ENCODE measurements at regions not wholly inside any gene's neighbourhood (a gene's known extent, or its start where the extent isn't known, plus 50 kb on each side); places are given as distances from the start of the nearest gene placed in this dataset.

DNA sequence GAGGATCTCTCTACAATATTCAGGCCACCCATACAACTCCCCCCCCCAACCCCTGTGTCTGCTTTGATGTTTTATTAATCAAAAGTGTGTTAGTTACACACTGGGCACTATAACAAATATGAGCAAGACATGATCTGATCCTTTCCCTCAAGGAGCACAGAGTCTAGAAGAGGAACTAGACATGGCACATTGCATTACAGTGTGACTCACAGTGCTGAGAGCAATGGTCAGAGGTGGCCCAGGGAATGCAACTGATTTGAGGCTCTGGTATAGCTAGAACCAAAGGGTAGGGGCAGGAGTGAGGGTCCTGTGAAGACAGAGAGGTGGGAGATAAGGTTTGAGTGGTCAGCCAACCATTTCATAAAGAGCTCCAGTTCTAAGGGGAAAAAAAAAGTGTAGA is 539.2 kb downstream of the ACTL7B start:
- no peak for TF ChIP-seq MYC (IDR thresholded peaks at IDR 0.05; ENCODE audit: low read depth, low read length)
- TF ChIP-seq, protein P1, sequence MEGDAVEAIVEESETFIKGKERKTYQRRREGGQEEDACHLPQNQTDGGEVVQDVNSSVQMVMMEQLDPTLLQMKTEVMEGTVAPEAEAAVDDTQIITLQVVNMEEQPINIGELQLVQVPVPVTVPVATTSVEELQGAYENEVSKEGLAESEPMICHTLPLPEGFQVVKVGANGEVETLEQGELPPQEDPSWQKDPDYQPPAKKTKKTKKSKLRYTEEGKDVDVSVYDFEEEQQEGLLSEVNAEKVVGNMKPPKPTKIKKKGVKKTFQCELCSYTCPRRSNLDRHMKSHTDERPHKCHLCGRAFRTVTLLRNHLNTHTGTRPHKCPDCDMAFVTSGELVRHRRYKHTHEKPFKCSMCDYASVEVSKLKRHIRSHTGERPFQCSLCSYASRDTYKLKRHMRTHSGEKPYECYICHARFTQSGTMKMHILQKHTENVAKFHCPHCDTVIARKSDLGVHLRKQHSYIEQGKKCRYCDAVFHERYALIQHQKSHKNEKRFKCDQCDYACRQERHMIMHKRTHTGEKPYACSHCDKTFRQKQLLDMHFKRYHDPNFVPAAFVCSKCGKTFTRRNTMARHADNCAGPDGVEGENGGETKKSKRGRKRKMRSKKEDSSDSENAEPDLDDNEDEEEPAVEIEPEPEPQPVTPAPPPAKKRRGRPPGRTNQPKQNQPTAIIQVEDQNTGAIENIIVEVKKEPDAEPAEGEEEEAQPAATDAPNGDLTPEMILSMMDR (IDR thresholded peaks at IDR 0.05; ENCODE audit: extremely low read depth in 1 of 2, insufficient read depth in 1 of 2, low read depth in 1 of 2, low read length in 2 of 2), result no peak

All from endothelial cell of umbilical vein (primary cell).